Ovary (tissue), 7 donors: ENCODE measurements at regions not wholly inside any gene's neighbourhood (a gene's known extent, or its start where the extent isn't known, plus 50 kb on each side); places are given as distances from the start of the nearest gene placed in this dataset.

Experiments used
- DNase-seq, 5 donors: peaks; one replicate each; pipeline ENCODE4 v3.0.0-alpha.2; 2019 to 2020
- H3K27ac ChIP-seq, 2 donors: fragments of 200-600 bp; one replicate each; pipeline versions ENCODE4 v1.5.1 to v1.8.0; 2019 to 2022
- H3K27me3 ChIP-seq: fragments of 200-600 bp; one replicate; pipeline ENCODE4 v1.8.0; 2022
- H3K36me3 ChIP-seq: fragments of 200-600 bp; sonication (generic); one replicate; pipeline ENCODE4 v1.5.1; 2019
- H3K4me1 ChIP-seq: one replicate; pipeline ENCODE4 v1.8.1; 2013; ENCODE audit warnings: mild to moderate bottlenecking, moderate library complexity; ENCODE audit not compliant: insufficient read depth
- H3K4me3 ChIP-seq: fragments of 200-600 bp; sonication (generic); one replicate; pipeline ENCODE4 v1.5.1; 2017
- H3K9me3 ChIP-seq, 2 donors: fragments of 200-600 bp in 1 of 2; sonication (generic) in 1 of 2; one replicate each; pipeline versions ENCODE4 v1.5.1 to v1.8.1; 2013 to 2019; ENCODE audit warnings: mild to moderate bottlenecking in 1 of 2, moderate library complexity in 1 of 2
- CTCF ChIP-seq, 3 donors: fragments of 450-650 bp in 2 of 3; fragments of 200-600 bp in 1 of 3; IDR thresholded peaks; one replicate each; pipeline versions ENCODE4 v1.5.1 to v1.8.0; 2016 to 2022; ENCODE audit warnings: antibody characterized with exemption in 3 of 3, mild to moderate bottlenecking in 1 of 3
- EP300 ChIP-seq: sonication (generic); formaldehyde crosslinking; IDR thresholded peaks from one replicate; pipeline ENCODE4 v1.6.1; 2017; ENCODE audit warnings: antibody characterized with exemption
- POLR2A ChIP-seq: fragments of 450-650 bp; IDR thresholded peaks from one replicate; pipeline ENCODE4 v1.6.1; 2017; ENCODE audit warnings: antibody characterized with exemption, mild to moderate bottlenecking, moderate library complexity
- WGBS, 3 donors: extraction: QIAGEN DNeasy Blood & Tissue Kit in 1 of 3; methylation state at CpG; one replicate each; pipeline versions ENCODE4 v1.1.5 to v1.1.7; 2013 to 2017; 5-methylcytosine and 5-hydroxymethylcytosine counted together
- intact Hi-C, 4 donors: fragments of 100-400 bp; cut with DNase I; formaldehyde crosslinking; loops; one replicate each; pipeline versions ENCODE4 v1.11.0 to v1.15.1; 2022 to 2023
- donor health status: DM: no; HTN: no; CAD: no; lungs with moderate emphysema.
- donor health status: DM: no; HTN: no; CAD: no.
- donor health status: Bipolar disorder and iron deficiency.
- donor health status: DM: no; HTN: no; CAD: no.
- donor health status: DM: yes; HTN: yes; CAD: no.

- DNase-seq = no peak
- no peak overlapping the region for H3K27ac ChIP-seq
- no peak overlapping the region for H3K4me3 ChIP-seq
- H3K27me3 ChIP-seq = no peaks in the 10 kb centered on the region
- WGBS, 3 donors = 92 to 95% (median 94%) methylated on average over 1 of the region's 1 CpG
- intact Hi-C loops = no loop called here
- TF ChIP-seq POLR2A = no peak
- TF ChIP-seq EP300 = no peak
- TF ChIP-seq CTCF (IDR thresholded peaks at IDR 0.05) = no peak
- no peaks in the 10 kb centered on the region for H3K36me3 ChIP-seq
- no peaks in the 10 kb centered on the region for H3K4me1 ChIP-seq
- H3K9me3 ChIP-seq = no peaks in the 10 kb centered on the region
Observed at GRCh38 chr13:54449922-54450321, 1421.3 kb downstream of the OLFM4 start.

GRCh38 chr13:54484166-54484565 lies 1455.6 kb downstream of the OLFM4 start:
- no peak overlapping the region for H3K4me3 ChIP-seq
- 79 to 87% (median 80%) methylated on average over 1 of the region's 1 CpG for whole genome bisulfite sequencing, 3 donors
- DNase-seq = no peak
- no peaks in the 10 kb centered on the region for H3K9me3 ChIP-seq
- H3K27me3 ChIP-seq = no peaks in the 10 kb centered on the region
- H3K27ac ChIP-seq = no peak overlapping the region
- H3K4me1 ChIP-seq = no peaks in the 10 kb centered on the region
- TF ChIP-seq EP300 (no peak), POLR2A (no peak), CTCF (IDR thresholded peaks at IDR 0.05) (no peak)
- intact Hi-C loops = no loop called here
- no peaks in the 10 kb centered on the region for H3K36me3 ChIP-seq

- TF ChIP-seq POLR2A = no peak
- TF ChIP-seq CTCF (IDR thresholded peaks at IDR 0.05) = no peak
- TF ChIP-seq EP300 = no peak
- Histone ChIP-seq H3K4me3 (no peak overlapping the region), H3K4me1 (no peaks in the 10 kb centered on the region), H3K9me3 (no peaks in the 10 kb centered on the region), H3K36me3 (no peaks in the 10 kb centered on the region), H3K27ac (no peak overlapping the region), H3K27me3 (no peaks in the 10 kb centered on the region)
- no peak for DNase-seq
- 80 to 85% (median 81%) methylated on average over 7 of the region's 7 CpGs for WGBS, 3 donors
- intact Hi-C loops = no loop called here
Observed at GRCh38 chr13:54486421-54487166, 1458.0 kb downstream of the OLFM4 start.

- Histone ChIP-seq H3K4me3 (no peak overlapping the region), H3K4me1 (no peaks in the 10 kb centered on the region), H3K9me3 (no peaks in the 10 kb centered on the region), H3K27me3 (no peaks in the 10 kb centered on the region), H3K36me3 (no peaks in the 10 kb centered on the region), H3K27ac (no peak overlapping the region)
- WGBS, 3 donors = 90 to 98% (median 93%) methylated on average over 1 of the region's 1 CpG
- intact Hi-C loops = no loop called here
- TF ChIP-seq POLR2A (no peak), EP300 (no peak), CTCF (IDR thresholded peaks at IDR 0.05) (no peak)
- DNase-seq = no peak
Observed at GRCh38 chr13:54489359-54489758, 1460.7 kb downstream of the OLFM4 start.
